GM12878 (cell line): ENCODE measurements at regions not wholly inside any gene's neighbourhood (a gene's known extent, or its start where the extent isn't known, plus 50 kb on each side); places are given as distances from the start of the nearest gene placed in this dataset.

Experiments used
- ATAC-seq: fragments of 200-7000 bp; cut with Tn5 transposase; 3 replicates; pipeline ENCODE4 v1.9.1; 2020; ENCODE audit warnings: mild to moderate bottlenecking, moderate library complexity
- BruUV-seq: library from RNA; stranded (reverse); fragments of 400-500 nt; replicated peaks from 2 replicates; lab custom pipeline; 2021; lab: Mats Ljungman, UMichigan
- CTCF ChIA-PET: fragments of 300-600 bp; sonication (Branson Sonifier 250); formaldehyde crosslinking; extraction: SDS; loops from one replicate; lab custom pipeline; 2021; ENCODE audit warnings: inconsistent platforms; lab: Yijun Ruan, JAX
- POLR2A ChIA-PET: fragments of 350-600 bp; formaldehyde crosslinking; extraction: SDS; loops from one replicate; lab custom pipeline; 2021; ENCODE audit warnings: inconsistent platforms; lab: Charles Lee
- RAD21 ChIA-PET: fragments of 300-600 bp; sonication (Branson Sonifier 250); formaldehyde crosslinking; loops from one replicate; lab custom pipeline; 2023; ENCODE audit warnings: antibody characterized with exemption; ENCODE audit not compliant: unreplicated experiment; lab: Charles Lee
- SMC1A ChIA-PET: fragments of 300-600 bp; sonication (Branson Sonifier 250); formaldehyde crosslinking; loops from one replicate; lab custom pipeline; 2023; ENCODE audit not compliant: unreplicated experiment, uncharacterized antibody; lab: Charles Lee
- DNase-seq: peaks from one replicate; pipeline ENCODE4 v3.0.0-alpha.2; 2011; ENCODE audit warnings: low read depth, low spot score
- FAIRE-seq: peaks from 3 replicates; lab custom pipeline; 2011; peaks lifted over from hg19 to GRCh38; lab: Jason Lieb, UNC
- H2AFZ ChIP-seq: 2 replicates; pipeline ENCODE4 v1.6.0; 2011; ENCODE audit warnings: low read depth, low read length, control low read depth; ENCODE audit not compliant: control insufficient read depth
- H3K27ac ChIP-seq: 2 replicates; pipeline ENCODE4 v1.5.1; 2011; ENCODE audit warnings: control low read depth; ENCODE audit not compliant: control insufficient read depth, insufficient read depth
- H3K27me3 ChIP-seq, 2 experiments: replicated peaks in 1 of 2; 2 replicates each; pipeline versions ENCODE4 v1.6.0 to v1.6.1; 2011; ENCODE audit warnings: low read length in 1 of 2; ENCODE audit not compliant: control insufficient read depth in 2 of 2, insufficient read depth in 2 of 2
- H3K36me3 ChIP-seq, 2 experiments: 2 replicates each; pipeline ENCODE4 v1.5.1; 2011; ENCODE audit warnings: low read length in 1 of 2; ENCODE audit not compliant: control insufficient read depth in 2 of 2, insufficient read depth in 2 of 2
- H3K4me1 ChIP-seq: 2 replicates; pipeline ENCODE4 v1.6.1; 2011; ENCODE audit warnings: mild to moderate bottlenecking, low read length, moderate library complexity, mixed read lengths; ENCODE audit not compliant: control insufficient read depth, insufficient read depth
- H3K4me2 ChIP-seq: 2 replicates; pipeline ENCODE4 v1.6.0; 2011; ENCODE audit warnings: control low read depth; ENCODE audit not compliant: control insufficient read depth, insufficient read depth
- H3K4me3 ChIP-seq: fragments of 200-600 bp; sonication (generic); 2 replicates; pipeline ENCODE4 v1.5.1; 2016
- H3K79me2 ChIP-seq: 2 replicates; pipeline ENCODE4 v1.6.0; 2011; ENCODE audit warnings: low read length; ENCODE audit not compliant: control insufficient read depth, insufficient read depth
- H3K9ac ChIP-seq: 2 replicates; pipeline ENCODE4 v1.8.0; 2011; ENCODE audit warnings: low read length, control low read depth, mixed read lengths; ENCODE audit not compliant: control insufficient read depth, insufficient read depth
- H3K9me3 ChIP-seq: replicated peaks from 3 replicates; pipeline ENCODE4 v1.5.1; 2011; ENCODE audit warnings: mild to moderate bottlenecking, low read length; ENCODE audit not compliant: control insufficient read depth, insufficient read depth
- H4K20me1 ChIP-seq: 2 replicates; pipeline ENCODE4 v1.6.0; 2011; ENCODE audit not compliant: control insufficient read depth, insufficient read depth
- CBX3 ChIP-seq: fragments of 200-600 bp; sonication (generic); IDR thresholded peaks from 2 replicates; pipeline ENCODE4 v1.6.1; 2016; ENCODE audit warnings: low read depth, borderline replicate concordance
- CBX5 ChIP-seq: sonication (generic); IDR thresholded peaks from 2 replicates; pipeline ENCODE4 v1.6.1; 2016; ENCODE audit warnings: low read depth, moderate library complexity, mild to moderate bottlenecking, inconsistent platforms
- CHD1 ChIP-seq: IDR thresholded peaks from 2 replicates; pipeline ENCODE4 v1.6.1; 2012; ENCODE audit warnings: low read depth, low read length, improper control_type of control experiment
- CHD4 ChIP-seq: fragments of 200-600 bp; sonication (generic); IDR thresholded peaks from 2 replicates; pipeline ENCODE4 v1.6.1; 2016; ENCODE audit warnings: mild to moderate bottlenecking
- CREB1 ChIP-seq: IDR thresholded peaks from 2 replicates; pipeline ENCODE4 v1.6.1; 2012; ENCODE audit warnings: low read depth, mild to moderate bottlenecking, inconsistent platforms
- IKZF2 ChIP-seq, 2 experiments: fragments of 450-650 bp; IDR thresholded peaks; 2 replicates each; pipeline ENCODE4 v1.6.1; 2017; ENCODE audit warnings: mild to moderate bottlenecking in 2 of 2, moderate library complexity in 2 of 2
- JUNB ChIP-seq: IDR thresholded peaks from 2 replicates; pipeline ENCODE4 v1.6.1; 2016; ENCODE audit warnings: antibody characterized with exemption, mild to moderate bottlenecking
- LARP7 ChIP-seq: fragments of 450-650 bp; IDR thresholded peaks from 2 replicates; pipeline ENCODE4 v1.6.1; 2017; ENCODE audit warnings: mild to moderate bottlenecking
- NBN ChIP-seq: fragments of 450-650 bp; IDR thresholded peaks from 2 replicates; pipeline ENCODE4 v1.6.1; 2016
- NFIC ChIP-seq: IDR thresholded peaks from 2 replicates; pipeline ENCODE4 v1.6.1; 2012; ENCODE audit warnings: low read depth, mild to moderate bottlenecking, inconsistent platforms, low read length, moderate library complexity
- NFYB ChIP-seq: IDR thresholded peaks from 2 replicates; pipeline ENCODE4 v1.6.1; 2011; ENCODE audit warnings: low read depth, mild to moderate bottlenecking, low read length, improper control_type of control experiment, moderate library complexity; ENCODE audit not compliant: insufficient read depth
- PAX8 ChIP-seq: fragments of 450-650 bp; IDR thresholded peaks from 2 replicates; pipeline ENCODE4 v1.6.1; 2017; ENCODE audit warnings: mild to moderate bottlenecking, moderate library complexity
- RAD51 ChIP-seq: fragments of 450-650 bp; IDR thresholded peaks from 2 replicates; pipeline ENCODE4 v1.6.1; 2016; ENCODE audit warnings: moderate library complexity, mild to moderate bottlenecking, inconsistent platforms
- SP1 ChIP-seq: IDR thresholded peaks from one replicate; pipeline ENCODE4 v1.6.1; 2011; ENCODE audit warnings: low read depth, low read length
- SUPT20H ChIP-seq: IDR thresholded peaks from 2 replicates; pipeline ENCODE4 v1.6.1; 2011; ENCODE audit warnings: low read depth, mild to moderate bottlenecking, low read length, moderate library complexity, borderline replicate concordance; ENCODE audit not compliant: control insufficient read depth
- SUZ12 ChIP-seq: fragments of 200-600 bp; sonication (generic); IDR thresholded peaks from one replicate; pipeline ENCODE4 v1.6.1; 2018; ENCODE audit warnings: antibody characterized with exemption, mild to moderate bottlenecking; ENCODE audit not compliant: unreplicated experiment
- ZNF622 ChIP-seq: fragments of 450-650 bp; IDR thresholded peaks from 2 replicates; pipeline ENCODE4 v1.6.1; 2017; ENCODE audit warnings: mild to moderate bottlenecking, inconsistent platforms
- WGBS: methylation state at CpG from one replicate; pipeline ENCODE4 v1.1.6; 2016; ENCODE audit warnings: low lambda C conversion rate; ENCODE audit not compliant: insufficient replicate concordance, insufficient coverage; ENCODE audit errors: missing lambda C conversion rate; 5-methylcytosine and 5-hydroxymethylcytosine counted together
- in situ Hi-C: fragments of 300-500 bp; cut with MboI; formaldehyde crosslinking; loops from 9 replicates; pipeline ENCODE4 v1.14.3; 2018; ENCODE audit warnings: mixed read lengths
- intact Hi-C: fragments of 100-400 bp; cut with micrococcal nuclease; formaldehyde crosslinking; loops from one replicate; pipeline ENCODE4 v1.14.2; 2022; ENCODE audit not compliant: unreplicated experiment
- TF ChIP-seq, protein P1 (sequence below): fragments of 450-650 bp; IDR thresholded peaks from 2 replicates; pipeline ENCODE4 v1.6.1; 2017; ENCODE audit warnings: borderline replicate concordance
- TF ChIP-seq, protein P2 (sequence below): IDR thresholded peaks from 2 replicates; pipeline ENCODE4 v1.6.1; 2011; ENCODE audit warnings: low read depth, low read length, improper control_type of control experiment, borderline replicate concordance

DNA sequence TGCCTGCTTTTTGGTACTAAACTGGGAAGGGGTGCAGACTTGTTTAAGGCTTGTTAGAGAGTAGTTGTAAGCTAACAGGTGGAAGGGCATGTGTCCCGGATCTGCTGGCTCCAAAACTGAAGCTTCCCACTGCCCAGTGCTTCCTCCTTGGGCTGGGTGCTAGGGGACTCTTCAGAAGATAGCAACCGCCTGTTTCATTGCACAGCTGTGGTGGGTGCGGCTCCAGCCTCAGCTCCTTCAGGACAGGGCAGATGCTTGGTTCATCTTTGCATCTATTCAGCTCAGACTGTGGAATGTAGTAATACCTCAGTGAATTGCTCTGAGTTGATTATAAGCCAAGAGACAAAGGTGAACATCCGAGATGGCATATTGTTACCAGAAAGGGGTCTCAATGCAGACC, 527.1 kb downstream of the TYW1 start:
- Histone ChIP-seq H3K4me2 (no peak overlapping the region), H3K27me3 (no peaks in the 10 kb centered on the region), H3K4me3 (no peak overlapping the region), H3K27ac (no peak overlapping the region), H3K36me3 (no peaks in the 10 kb centered on the region), H4K20me1 (no peaks in the 10 kb centered on the region), H3K79me2 (no peaks in the 10 kb centered on the region), H3K4me1 (no peaks in the 10 kb centered on the region), H3K9ac (no peak overlapping the region), H2AFZ (no peak overlapping the region), H3K9me3 (no peaks in the 10 kb centered on the region)
- no peak for DNase-seq
- no peak for TF ChIP-seq JUNB
- no peak for TF ChIP-seq CBX5
- TF ChIP-seq ZNF622, result no peak
- no peak for TF ChIP-seq CREB1
- no peak for TF ChIP-seq NFIC
- no peak for TF ChIP-seq CHD4
- TF ChIP-seq NFYB, result no peak
- TF ChIP-seq, protein P1, sequence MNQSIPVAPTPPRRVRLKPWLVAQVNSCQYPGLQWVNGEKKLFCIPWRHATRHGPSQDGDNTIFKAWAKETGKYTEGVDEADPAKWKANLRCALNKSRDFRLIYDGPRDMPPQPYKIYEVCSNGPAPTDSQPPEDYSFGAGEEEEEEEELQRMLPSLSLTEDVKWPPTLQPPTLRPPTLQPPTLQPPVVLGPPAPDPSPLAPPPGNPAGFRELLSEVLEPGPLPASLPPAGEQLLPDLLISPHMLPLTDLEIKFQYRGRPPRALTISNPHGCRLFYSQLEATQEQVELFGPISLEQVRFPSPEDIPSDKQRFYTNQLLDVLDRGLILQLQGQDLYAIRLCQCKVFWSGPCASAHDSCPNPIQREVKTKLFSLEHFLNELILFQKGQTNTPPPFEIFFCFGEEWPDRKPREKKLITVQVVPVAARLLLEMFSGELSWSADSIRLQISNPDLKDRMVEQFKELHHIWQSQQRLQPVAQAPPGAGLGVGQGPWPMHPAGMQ, result no peak
- no peak for ATAC-seq
- in situ Hi-C loops (no loop called here), intact Hi-C loops (no loop called here)
- ChIA-PET RAD21 (no interaction called here), CTCF (no interaction called here), SMC1A (no interaction called here), POLR2A (no interaction called here)
- WGBS, result 0% methylated on average over 4 of the region's 4 CpGs
- BruUV-seq, result no TSS peak
- FAIRE-seq, result no peak

DNA sequence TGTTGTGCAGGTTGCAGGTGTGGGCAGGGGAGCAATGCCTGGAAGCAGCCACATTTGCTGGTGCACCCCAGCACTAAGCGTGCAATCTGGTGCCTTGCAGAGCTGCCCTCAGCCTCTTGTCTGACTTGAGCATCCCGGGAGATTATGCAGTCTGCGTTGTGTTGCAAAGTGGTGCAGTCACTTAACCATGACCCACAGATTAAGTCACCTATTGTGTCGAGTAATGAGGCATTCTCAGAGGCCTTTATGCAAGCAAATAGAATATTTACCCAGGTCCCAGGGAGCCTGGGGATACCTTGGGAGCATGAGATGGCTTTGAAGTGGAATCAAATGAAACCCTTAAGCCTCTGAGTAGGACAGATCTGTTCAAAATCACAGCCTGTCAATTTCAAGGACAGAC, 529.0 kb downstream of the TYW1 start:
- ChIA-PET RAD21 (no interaction called here), SMC1A (no interaction called here), CTCF (no interaction called here), POLR2A (no interaction called here)
- in situ Hi-C loops, result no loop called here
- Histone ChIP-seq H2AFZ (no peak overlapping the region), H3K9ac (no peak overlapping the region), H3K36me3 (no peaks in the 10 kb centered on the region), H4K20me1 (no peaks in the 10 kb centered on the region), H3K4me2 (no peak overlapping the region), H3K4me1 (no peaks in the 10 kb centered on the region), H3K79me2 (no peaks in the 10 kb centered on the region)
- intact Hi-C loops, result no loop called here
- no peak for FAIRE-seq
- no TSS peak for BruUV-seq
- no peak for DNase-seq
- TF ChIP-seq PAX8 (no peak), LARP7 (no peak), SP1 (no peak), IKZF2 (IDR thresholded peaks at IDR 0.05) (no peak), RAD51 (no peak), NBN (no peak), CHD1 (no peak), CBX3 (no peak), SUPT20H (no peak), SUZ12 (no peak)
- TF ChIP-seq, protein P2, sequence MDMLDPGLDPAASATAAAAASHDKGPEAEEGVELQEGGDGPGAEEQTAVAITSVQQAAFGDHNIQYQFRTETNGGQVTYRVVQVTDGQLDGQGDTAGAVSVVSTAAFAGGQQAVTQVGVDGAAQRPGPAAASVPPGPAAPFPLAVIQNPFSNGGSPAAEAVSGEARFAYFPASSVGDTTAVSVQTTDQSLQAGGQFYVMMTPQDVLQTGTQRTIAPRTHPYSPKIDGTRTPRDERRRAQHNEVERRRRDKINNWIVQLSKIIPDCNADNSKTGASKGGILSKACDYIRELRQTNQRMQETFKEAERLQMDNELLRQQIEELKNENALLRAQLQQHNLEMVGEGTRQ, result no peak
- TF ChIP-seq, all 136 proteins: peak for 0
- Histone ChIP-seq H3K9me3 (no peaks in the 10 kb centered on the region), H3K4me3 (no peak overlapping the region), H3K27ac (no peak overlapping the region), H3K27me3 (no peaks in the 10 kb centered on the region)
- ATAC-seq, result no peak
- WGBS, result 42% methylated on average over 4 of the region's 4 CpGs
